Suprapubic skin (tissue), 4 donors: ENCODE measurements at regions not wholly inside any gene's neighbourhood (a gene's known extent, or its start where the extent isn't known, plus 50 kb on each side); places are given as distances from the start of the nearest gene placed in this dataset.
"Not testable (repeated sequence)": the region's sequence is repeated elsewhere in the genome, so short reads cannot be mapped to it uniquely, and the experiment has no call there.

Experiments used
- DNase-seq, 2 donors: peaks; one replicate each; pipeline ENCODE4 v3.0.0-alpha.2; 2019; ENCODE audit warnings: low spot score in 2 of 2
- H3K27ac ChIP-seq: fragments of 200-600 bp; sonication (generic); one replicate; pipeline ENCODE4 v1.5.1; 2019
- H3K27me3 ChIP-seq: fragments of 200-600 bp; sonication (generic); one replicate; pipeline ENCODE4 v1.5.1; 2019
- H3K36me3 ChIP-seq: fragments of 200-600 bp; sonication (generic); one replicate; pipeline ENCODE4 v1.5.1; 2019
- H3K4me1 ChIP-seq: fragments of 200-600 bp; sonication (generic); one replicate; pipeline ENCODE4 v1.5.1; 2019
- H3K4me3 ChIP-seq: fragments of 200-600 bp; sonication (generic); one replicate; pipeline ENCODE4 v1.5.1; 2019; ENCODE audit warnings: mild to moderate bottlenecking
- H3K9me3 ChIP-seq: fragments of 200-600 bp; sonication (generic); one replicate; pipeline ENCODE4 v1.5.1; 2019
- CTCF ChIP-seq, 2 donors: fragments of 200-600 bp in 1 of 2; fragments of 450-650 bp in 1 of 2; sonication (generic) in 1 of 2; IDR thresholded peaks; one replicate each; pipeline ENCODE4 v1.5.1; 2016 to 2019; ENCODE audit warnings: antibody characterized with exemption in 2 of 2, mild to moderate bottlenecking in 1 of 2, moderate library complexity in 1 of 2
- EP300 ChIP-seq: sonication (generic); formaldehyde crosslinking; IDR thresholded peaks from one replicate; pipeline ENCODE4 v1.6.1; 2017; ENCODE audit warnings: antibody characterized with exemption
- POLR2A ChIP-seq, 2 donors: fragments of 450-650 bp; IDR thresholded peaks; one replicate each; pipeline ENCODE4 v1.6.1; 2017; ENCODE audit warnings: antibody characterized with exemption in 2 of 2, mild to moderate bottlenecking in 2 of 2, moderate library complexity in 2 of 2
- POLR2AphosphoS5 ChIP-seq, 3 donors: sonication (generic); formaldehyde crosslinking; IDR thresholded peaks; one replicate each; pipeline ENCODE4 v1.6.1; 2017; ENCODE audit warnings: antibody characterized with exemption in 3 of 3
- WGBS: methylation state at CpG from one replicate; pipeline ENCODE4 v1.1.5; 2018; 5-methylcytosine and 5-hydroxymethylcytosine counted together

GRCh38 chr12:114605918-114606317 is 78.1 kb downstream of the TBX3 start:
- no peak for TF ChIP-seq POLR2A (IDR thresholded peaks at IDR 0.05)
- H3K27ac ChIP-seq = no peak overlapping the region
- DNase-seq = no peak
- 96% methylated on average over 3 of the region's 3 CpGs for WGBS
- no peaks in the 10 kb centered on the region for H3K27me3 ChIP-seq
- no peak overlapping the region for H3K4me3 ChIP-seq
- H3K36me3 ChIP-seq = no peaks in the 10 kb centered on the region
- no peaks in the 10 kb centered on the region for H3K9me3 ChIP-seq
- H3K4me1 ChIP-seq = no peaks in the 10 kb centered on the region

GRCh38 chr12:114604606-114605005 is 79.4 kb downstream of the TBX3 start:
- H3K4me3 ChIP-seq = no peak overlapping the region
- no peaks in the 10 kb centered on the region for H3K4me1 ChIP-seq
- no peak overlapping the region for H3K27ac ChIP-seq
- H3K9me3 ChIP-seq = no peaks in the 10 kb centered on the region
- H3K27me3 ChIP-seq = no peaks in the 10 kb centered on the region
- TF ChIP-seq CTCF (IDR thresholded peaks at IDR 0.05) (no peak), EP300 (no peak), POLR2AphosphoS5 (IDR thresholded peaks at IDR 0.05) (no peak), POLR2A (IDR thresholded peaks at IDR 0.05) (no peak)
- DNase-seq = no peak
- 32% methylated on average over 5 of the region's 5 CpGs for WGBS
- H3K36me3 ChIP-seq = no peaks in the 10 kb centered on the region

- H3K9me3 ChIP-seq, DNase-seq, H3K4me1 ChIP-seq, H3K27me3 ChIP-seq, H3K4me3 ChIP-seq, H3K27ac ChIP-seq, H3K36me3 ChIP-seq: not testable (repeated sequence)
- 79% methylated on average over 2 of the region's 2 CpGs for whole genome bisulfite sequencing
Measured at GRCh38 chr12:114600584-114600983, 83.4 kb downstream of the TBX3 start.

GRCh38 chr12:114598111-114598510 is 85.9 kb downstream of the TBX3 start:
- no peak for DNase-seq
- H3K4me1 ChIP-seq = no peaks in the 10 kb centered on the region
- no peak overlapping the region for H3K27ac ChIP-seq
- H3K9me3 ChIP-seq = no peaks in the 10 kb centered on the region
- WGBS = 19% methylated on average over 2 of the region's 2 CpGs
- TF ChIP-seq CTCF (IDR thresholded peaks at IDR 0.05) (no peak), POLR2AphosphoS5 (IDR thresholded peaks at IDR 0.05) (no peak), EP300 (no peak)
- no peaks in the 10 kb centered on the region for H3K27me3 ChIP-seq
- no peak overlapping the region for H3K4me3 ChIP-seq
- no peaks in the 10 kb centered on the region for H3K36me3 ChIP-seq

GRCh38 chr12:114592946-114593345 is 91.0 kb downstream of the TBX3 start:
- Histone ChIP-seq H3K4me1 (no peaks in the 10 kb centered on the region), H3K9me3 (no peaks in the 10 kb centered on the region)
- TF ChIP-seq POLR2AphosphoS5 (IDR thresholded peaks at IDR 0.05) (no peak), EP300 (no peak), POLR2A (IDR thresholded peaks at IDR 0.05) (no peak), CTCF (IDR thresholded peaks at IDR 0.05) (no peak)

GRCh38 chr12:114588061-114588460 is 95.9 kb downstream of the TBX3 start:
- H3K27me3 ChIP-seq = peaks cover 4% of the 10 kb centered on the region
- H3K27ac ChIP-seq = no peak overlapping the region
- TF ChIP-seq POLR2AphosphoS5 (IDR thresholded peaks at IDR 0.05) (no peak), EP300 (no peak), CTCF (IDR thresholded peaks at IDR 0.05) (no peak), POLR2A (IDR thresholded peaks at IDR 0.05) (no peak)
- H3K9me3 ChIP-seq = no peaks in the 10 kb centered on the region
- 44% methylated on average over 7 of the region's 7 CpGs for WGBS
- H3K4me1 ChIP-seq = no peaks in the 10 kb centered on the region
- no peak overlapping the region for H3K4me3 ChIP-seq
- H3K36me3 ChIP-seq = no peaks in the 10 kb centered on the region
- no peak for DNase-seq

More at GRCh38 chr12:114592946-114593345, 91.0 kb downstream of the TBX3 start:
- DNase-seq = no peak
- Histone ChIP-seq H3K27me3 (no peaks in the 10 kb centered on the region), H3K4me3 (no peak overlapping the region), H3K36me3 (no peaks in the 10 kb centered on the region), H3K27ac (no peak overlapping the region)
